H9 (cell line): ENCODE measurements at regions not wholly inside any gene's neighbourhood (a gene's known extent, or its start where the extent isn't known, plus 50 kb on each side); places are given as distances from the start of the nearest gene placed in this dataset.

Source experiments
- DNase-seq: peaks from one replicate; pipeline ENCODE4 v3.0.0-alpha.2; 2017
- H2AFZ ChIP-seq: one replicate; pipeline ENCODE4 v1.6.1; 2013; ENCODE audit warnings: mild to moderate bottlenecking, low read length, control low read depth, moderate library complexity
- H2AK5ac ChIP-seq: 2 replicates; pipeline ENCODE4 v1.6.1; 2013; ENCODE audit warnings: low read length, control low read depth, mixed read lengths; ENCODE audit not compliant: insufficient read length
- H2BK120ac ChIP-seq: one replicate; pipeline ENCODE4 v1.6.1; 2013; ENCODE audit warnings: low read depth, mild to moderate bottlenecking, low read length, control low read depth, inconsistent platforms; ENCODE audit not compliant: poor library complexity, severe bottlenecking
- H2BK12ac ChIP-seq: 2 replicates; pipeline ENCODE4 v1.6.1; 2013; ENCODE audit warnings: low read length, control low read depth, mixed read lengths, low read depth; ENCODE audit not compliant: insufficient read length
- H2BK15ac ChIP-seq: 2 replicates; pipeline ENCODE4 v1.6.1; 2013; ENCODE audit warnings: low read depth, low read length, control low read depth
- H2BK20ac ChIP-seq: one replicate; pipeline ENCODE4 v1.6.1; 2013; ENCODE audit warnings: low read depth, mild to moderate bottlenecking, low read length, control low read depth, inconsistent platforms; ENCODE audit not compliant: poor library complexity, severe bottlenecking
- H2BK5ac ChIP-seq: 2 replicates; pipeline ENCODE4 v1.6.1; 2013; ENCODE audit warnings: low read length, control low read depth, mixed read lengths; ENCODE audit not compliant: insufficient read length
- H3K14ac ChIP-seq: 2 replicates; pipeline ENCODE4 v1.6.1; 2013; ENCODE audit warnings: low read length, control low read depth; ENCODE audit not compliant: insufficient read depth
- H3K18ac ChIP-seq: 2 replicates; pipeline ENCODE4 v1.6.1; 2013; ENCODE audit warnings: low read depth, mild to moderate bottlenecking, mixed read lengths, low read length, control low read depth; ENCODE audit not compliant: insufficient read length
- H3K23ac ChIP-seq: 2 replicates; pipeline ENCODE4 v1.6.1; 2013; ENCODE audit warnings: low read length, control low read depth, mixed read lengths, low read depth; ENCODE audit not compliant: insufficient read length
- H3K23me2 ChIP-seq: 2 replicates; pipeline ENCODE4 v1.6.1; 2013; ENCODE audit warnings: low read depth, mild to moderate bottlenecking, mixed read lengths, low read length, control low read depth; ENCODE audit not compliant: insufficient read length, poor library complexity, severe bottlenecking
- H3K27ac ChIP-seq: 2 replicates; pipeline ENCODE4 v1.5.1; 2013; ENCODE audit warnings: low read length, control low read depth, mixed read lengths, low read depth; ENCODE audit not compliant: insufficient read length
- H3K27me3 ChIP-seq: 2 replicates; pipeline ENCODE4 v1.6.1; 2013; ENCODE audit warnings: low read length, control low read depth, inconsistent platforms; ENCODE audit not compliant: insufficient read depth
- H3K4ac ChIP-seq: 2 replicates; pipeline ENCODE4 v1.6.1; 2013; ENCODE audit warnings: low read depth, mild to moderate bottlenecking, control low read depth, inconsistent platforms, low read length, moderate library complexity
- H3K4me1 ChIP-seq: 2 replicates; pipeline ENCODE4 v1.6.1; 2013; ENCODE audit warnings: low read length, control low read depth, inconsistent platforms; ENCODE audit not compliant: insufficient read depth
- H3K4me2 ChIP-seq: 2 replicates; pipeline ENCODE4 v1.6.1; 2013; ENCODE audit warnings: low read length, control low read depth, mixed read lengths; ENCODE audit not compliant: insufficient read length, insufficient read depth
- H3K56ac ChIP-seq: 2 replicates; pipeline ENCODE4 v1.6.1; 2013; ENCODE audit warnings: low read depth, mild to moderate bottlenecking, mixed read lengths, low read length, control low read depth; ENCODE audit not compliant: insufficient read length
- H3K79me1 ChIP-seq: 2 replicates; pipeline ENCODE4 v1.6.1; 2013; ENCODE audit warnings: low read depth, mild to moderate bottlenecking, moderate library complexity, low read length, control low read depth, inconsistent platforms; ENCODE audit not compliant: insufficient read depth, poor library complexity, severe bottlenecking
- H3K79me2 ChIP-seq: 2 replicates; pipeline ENCODE4 v1.6.1; 2013; ENCODE audit warnings: low read length, control low read depth, inconsistent platforms; ENCODE audit not compliant: insufficient read depth
- H3K9ac ChIP-seq: 2 replicates; pipeline ENCODE4 v1.6.1; 2013; ENCODE audit warnings: low read length, control low read depth, mixed read lengths; ENCODE audit not compliant: insufficient read length; ENCODE audit errors: extremely low read depth
- H3K9me3 ChIP-seq: one replicate; pipeline ENCODE4 v1.6.1; 2013; ENCODE audit warnings: low read depth, low read length, inconsistent platforms; ENCODE audit not compliant: control insufficient read depth
- H3T11ph ChIP-seq: one replicate; pipeline ENCODE4 v1.6.1; 2013; ENCODE audit warnings: mild to moderate bottlenecking, low read length, control low read depth, inconsistent platforms
- H4K20me1 ChIP-seq: one replicate; pipeline ENCODE4 v1.6.1; 2013; ENCODE audit not compliant: control insufficient read depth, insufficient read length, insufficient read depth
- H4K5ac ChIP-seq: 2 replicates; pipeline ENCODE4 v1.6.1; 2013; ENCODE audit warnings: low read depth, mild to moderate bottlenecking, mixed read lengths, low read length, control low read depth; ENCODE audit not compliant: insufficient read length
- H4K8ac ChIP-seq: replicated peaks from 2 replicates; pipeline ENCODE4 v1.6.1; 2013; ENCODE audit warnings: low read length, control low read depth, mixed read lengths, low read depth; ENCODE audit not compliant: insufficient read length
- H4K91ac ChIP-seq: 2 replicates; pipeline ENCODE4 v1.6.1; 2013; ENCODE audit warnings: low read depth, mild to moderate bottlenecking, moderate library complexity, mixed read lengths, low read length, control low read depth; ENCODE audit not compliant: insufficient read length
- H3K27ac Mint-ChIP-seq, 3 experiments: 2 replicates in 2 of 3; 3 replicates in 1 of 3; pipeline ENCODE4 v1.8.0; 2020 to 2021; ENCODE audit warnings: mixed read lengths in 3 of 3, mild to moderate bottlenecking in 1 of 3, moderate library complexity in 1 of 3
- H3K27me3 Mint-ChIP-seq: 2 replicates; pipeline ENCODE4 v1.8.0; 2021; ENCODE audit warnings: low read depth, mild to moderate bottlenecking, moderate library complexity, mixed read lengths
- H3K36me3 Mint-ChIP-seq, 3 experiments: 2 replicates in 2 of 3; 3 replicates in 1 of 3; pipeline ENCODE4 v1.8.0; 2020 to 2021; ENCODE audit warnings: low read depth in 3 of 3, mixed read lengths in 3 of 3; ENCODE audit not compliant: insufficient read depth in 1 of 3
- H3K4me1 Mint-ChIP-seq, 2 experiments: 2 replicates each; pipeline ENCODE4 v1.8.0; 2020; ENCODE audit warnings: mixed read lengths in 2 of 2
- H3K4me3 Mint-ChIP-seq, 2 experiments: 2 replicates in 1 of 2; 3 replicates in 1 of 2; pipeline ENCODE4 v1.8.0; 2020 to 2021; ENCODE audit warnings: mild to moderate bottlenecking in 2 of 2, mixed read lengths in 2 of 2, moderate library complexity in 1 of 2
- H3K9me3 Mint-ChIP-seq, 2 experiments: 2 replicates in 1 of 2; 3 replicates in 1 of 2; pipeline ENCODE4 v1.8.0; 2020; ENCODE audit warnings: mild to moderate bottlenecking in 2 of 2, mixed read lengths in 2 of 2, moderate library complexity in 1 of 2
- WGBS: extraction: QIAGEN DNeasy Blood & Tissue Kit; methylation state at CpG from one replicate; pipeline ENCODE4 v1.1.7; 2013; ENCODE audit warnings: missing lambda C conversion rate, low lambda C conversion rate, mixed read lengths; ENCODE audit not compliant: insufficient read length; ENCODE audit errors: extremely low coverage; 5-methylcytosine and 5-hydroxymethylcytosine counted together
- TF ChIP-seq, protein P1 (sequence below): fragments of 200-600 bp; sonication (generic); conservative IDR thresholded peaks from 3 replicates; pipeline ENCODE4 v1.8.0; 2021; ENCODE audit warnings: antibody characterized with exemption, mild to moderate bottlenecking

DNA sequence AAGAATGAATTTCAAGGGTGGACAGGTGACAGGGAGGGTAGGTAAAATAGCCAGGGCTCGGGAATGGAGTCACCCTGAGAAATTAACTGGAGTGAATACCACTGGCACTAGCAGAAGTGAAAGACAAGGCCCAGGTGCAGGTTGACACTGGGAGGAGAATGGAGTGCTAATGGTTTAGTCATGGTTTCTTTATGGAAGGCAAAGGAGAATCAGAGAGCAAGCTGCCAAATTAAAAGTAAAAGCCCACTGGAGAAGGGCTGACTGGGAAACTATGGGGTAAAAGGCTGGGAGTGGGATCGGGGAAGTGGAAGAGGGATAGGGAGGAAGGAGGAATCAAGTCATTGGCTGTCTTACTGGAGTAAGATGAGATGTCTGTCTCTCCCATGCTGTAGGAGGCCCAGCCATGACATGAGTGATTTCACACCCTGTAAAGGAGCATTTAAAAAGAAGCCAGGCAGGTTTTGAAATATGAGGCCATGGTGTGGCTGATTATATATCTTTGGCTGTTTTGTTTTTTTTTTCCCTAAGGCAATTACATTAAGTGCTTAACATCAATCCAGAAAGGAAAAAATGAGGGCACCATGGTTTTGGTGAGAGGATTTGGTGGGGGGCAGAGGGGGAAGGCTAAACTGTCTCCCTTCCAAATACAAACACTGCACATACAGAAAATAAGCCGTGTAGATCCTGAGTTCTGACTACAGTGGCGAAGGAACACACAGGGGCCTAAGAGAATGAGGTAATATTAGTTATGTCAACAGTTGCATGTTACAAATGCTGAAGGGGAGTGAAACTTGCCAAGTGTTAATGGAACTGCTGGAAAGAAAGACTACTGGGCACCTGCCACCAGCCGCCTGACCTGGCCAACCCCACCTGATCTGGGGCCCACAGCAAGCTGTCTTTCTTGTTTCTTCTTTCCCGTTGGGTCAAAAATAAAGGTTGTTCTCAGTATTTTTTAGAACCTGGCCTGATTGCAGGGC is 183.5 kb upstream of the TSC22D1 start:
- Histone ChIP-seq H2BK120ac (no peak overlapping the region), H3K79me2 (no peaks in the 10 kb centered on the region), H3K56ac (no peak overlapping the region), H3K14ac (no peak overlapping the region), H4K5ac (no peak overlapping the region), H4K91ac (no peak overlapping the region), H3K4me2 (no peak overlapping the region), H3K79me1 (no peaks in the 10 kb centered on the region), H3K4ac (no peak overlapping the region), H3K23ac (no peak overlapping the region), H4K8ac (no peak overlapping the region), H3K9me3 (no peaks in the 10 kb centered on the region), H3K23me2 (no peaks in the 10 kb centered on the region), H2BK12ac (no peak overlapping the region), H2AFZ (no peak overlapping the region), H3K4me1 (no peaks in the 10 kb centered on the region), H2BK15ac (no peak overlapping the region), H4K20me1 (no peaks in the 10 kb centered on the region), H3K18ac (no peak overlapping the region), H3T11ph (no peak overlapping the region), H2BK20ac (no peak overlapping the region), H2AK5ac (no peak overlapping the region), H3K27ac (no peak overlapping the region), H3K27me3 (no peaks in the 10 kb centered on the region), H3K9ac (no peak overlapping the region), H2BK5ac (no peak overlapping the region)
- H3K9me3 Mint-ChIP-seq = no peaks in the 10 kb centered on the region
- H3K27me3 Mint-ChIP-seq = peaks cover 3% of the 10 kb centered on the region; the same call in 1 of the 2 replicates
- no peak for DNase-seq
- TF ChIP-seq, protein P1, sequence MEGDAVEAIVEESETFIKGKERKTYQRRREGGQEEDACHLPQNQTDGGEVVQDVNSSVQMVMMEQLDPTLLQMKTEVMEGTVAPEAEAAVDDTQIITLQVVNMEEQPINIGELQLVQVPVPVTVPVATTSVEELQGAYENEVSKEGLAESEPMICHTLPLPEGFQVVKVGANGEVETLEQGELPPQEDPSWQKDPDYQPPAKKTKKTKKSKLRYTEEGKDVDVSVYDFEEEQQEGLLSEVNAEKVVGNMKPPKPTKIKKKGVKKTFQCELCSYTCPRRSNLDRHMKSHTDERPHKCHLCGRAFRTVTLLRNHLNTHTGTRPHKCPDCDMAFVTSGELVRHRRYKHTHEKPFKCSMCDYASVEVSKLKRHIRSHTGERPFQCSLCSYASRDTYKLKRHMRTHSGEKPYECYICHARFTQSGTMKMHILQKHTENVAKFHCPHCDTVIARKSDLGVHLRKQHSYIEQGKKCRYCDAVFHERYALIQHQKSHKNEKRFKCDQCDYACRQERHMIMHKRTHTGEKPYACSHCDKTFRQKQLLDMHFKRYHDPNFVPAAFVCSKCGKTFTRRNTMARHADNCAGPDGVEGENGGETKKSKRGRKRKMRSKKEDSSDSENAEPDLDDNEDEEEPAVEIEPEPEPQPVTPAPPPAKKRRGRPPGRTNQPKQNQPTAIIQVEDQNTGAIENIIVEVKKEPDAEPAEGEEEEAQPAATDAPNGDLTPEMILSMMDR = no peak
- peaks cover 18 to 27% of the 10 kb centered on the region in 2 experiments for H3K4me1 Mint-ChIP-seq
- H3K4me3 Mint-ChIP-seq = no peak overlapping the region
- no peak overlapping the region; a peak in 1 of 7 replicates for H3K27ac Mint-ChIP-seq
- H3K36me3 Mint-ChIP-seq = no peaks in the 10 kb centered on the region; a peak in 1 of 7 replicates
- WGBS = no CpG with 5 or more reads among the region's 6 CpGs
